Natural killer cell (primary cell): ENCODE measurements at regions not wholly inside any gene's neighbourhood (a gene's known extent, or its start where the extent isn't known, plus 50 kb on each side); places are given as distances from the start of the nearest gene placed in this dataset.

ENCODE experiments used
- ATAC-seq, 3 donors: fragments of 150-1000 bp in 2 of 3; fragments of 200-7000 bp in 1 of 3; cut with Tn5 transposase; 1 replicate in 1 of 3; 2 replicates in 2 of 3; pipeline ENCODE4 v1.10.0; 2021; ENCODE audit warnings: mild to moderate bottlenecking in 2 of 3, moderate library complexity in 2 of 3
- DNase-seq, 2 donors: peaks; one replicate each; pipeline versions ENCODE4 v3.0.0 to v3.0.0-alpha.2; 2013 to 2021; ENCODE audit warnings: mixed read lengths in 1 of 2
- H3K27ac ChIP-seq: one replicate; pipeline ENCODE4 v1.5.1; 2013; ENCODE audit warnings: mild to moderate bottlenecking, low read length
- H3K27me3 ChIP-seq: one replicate; pipeline ENCODE4 v1.6.1; 2013; ENCODE audit warnings: low read length; ENCODE audit not compliant: control insufficient read depth, insufficient read depth
- H3K36me3 ChIP-seq: one replicate; pipeline ENCODE4 v1.6.1; 2013; ENCODE audit warnings: low read length; ENCODE audit not compliant: control insufficient read depth, insufficient read depth
- H3K4me1 ChIP-seq: one replicate; pipeline ENCODE4 v1.6.1; 2013; ENCODE audit warnings: low read length; ENCODE audit not compliant: control insufficient read depth, insufficient read depth
- H3K4me3 ChIP-seq: one replicate; pipeline ENCODE4 v1.5.1; 2013; ENCODE audit warnings: low read length
- H3K9me3 ChIP-seq: one replicate; pipeline ENCODE4 v1.6.1; 2013; ENCODE audit warnings: low read length; ENCODE audit not compliant: control insufficient read depth, insufficient read depth
- H3K27ac Mint-ChIP-seq, 2 donors: one replicate each; pipeline ENCODE4 v1.8.0; 2022; ENCODE audit warnings: mild to moderate bottlenecking in 2 of 2, mixed read lengths in 2 of 2, moderate library complexity in 1 of 2
- H3K27me3 Mint-ChIP-seq, 2 donors: one replicate each; pipeline ENCODE4 v1.8.0; 2022; ENCODE audit warnings: low read depth in 2 of 2, mixed read lengths in 2 of 2
- H3K36me3 Mint-ChIP-seq: one replicate; pipeline ENCODE4 v1.8.0; 2022; ENCODE audit warnings: mixed read lengths
- H3K4me1 Mint-ChIP-seq, 2 donors: one replicate each; pipeline ENCODE4 v1.8.0; 2022; ENCODE audit warnings: mixed read lengths in 2 of 2
- H3K4me3 Mint-ChIP-seq: one replicate; pipeline ENCODE4 v1.8.0; 2022; ENCODE audit warnings: mild to moderate bottlenecking, moderate library complexity, mixed read lengths
- H3K9me3 Mint-ChIP-seq, 2 donors: one replicate each; pipeline ENCODE4 v1.8.0; 2022; ENCODE audit warnings: mixed read lengths in 2 of 2
- WGBS: methylation state at CpG from one replicate; pipeline ENCODE4 v1.1.7; 2013; ENCODE audit warnings: missing lambda C conversion rate; ENCODE audit not compliant: insufficient coverage; 5-methylcytosine and 5-hydroxymethylcytosine counted together
- intact Hi-C: fragments of 100-400 bp; cut with micrococcal nuclease; formaldehyde crosslinking; loops from one replicate; pipeline ENCODE4 v1.14.2; 2022
- TF ChIP-seq, protein P1 (sequence below): fragments of 200-600 bp; IDR thresholded peaks from one replicate; pipeline ENCODE4 v1.8.0; 2022; ENCODE audit warnings: antibody characterized with exemption

- Histone ChIP-seq H3K36me3 (no peaks in the 10 kb centered on the region), H3K4me1 (no peaks in the 10 kb centered on the region), H3K9me3 (peaks cover 3% of the 10 kb centered on the region), H3K27me3 (no peaks in the 10 kb centered on the region), H3K4me3 (no peak overlapping the region), H3K27ac (no peak overlapping the region)
- Mint-ChIP-seq H3K9me3 (peaks cover 5% of the 10 kb centered on the region in 2 donors), H3K27ac (no peak overlapping the region), H3K27me3 (no peaks in the 10 kb centered on the region), H3K4me1 (no peaks in the 10 kb centered on the region), H3K36me3 (no peaks in the 10 kb centered on the region), H3K4me3 (no peak overlapping the region)
- 74% methylated on average over 2 of the region's 2 CpGs for WGBS
- TF ChIP-seq, protein P1, sequence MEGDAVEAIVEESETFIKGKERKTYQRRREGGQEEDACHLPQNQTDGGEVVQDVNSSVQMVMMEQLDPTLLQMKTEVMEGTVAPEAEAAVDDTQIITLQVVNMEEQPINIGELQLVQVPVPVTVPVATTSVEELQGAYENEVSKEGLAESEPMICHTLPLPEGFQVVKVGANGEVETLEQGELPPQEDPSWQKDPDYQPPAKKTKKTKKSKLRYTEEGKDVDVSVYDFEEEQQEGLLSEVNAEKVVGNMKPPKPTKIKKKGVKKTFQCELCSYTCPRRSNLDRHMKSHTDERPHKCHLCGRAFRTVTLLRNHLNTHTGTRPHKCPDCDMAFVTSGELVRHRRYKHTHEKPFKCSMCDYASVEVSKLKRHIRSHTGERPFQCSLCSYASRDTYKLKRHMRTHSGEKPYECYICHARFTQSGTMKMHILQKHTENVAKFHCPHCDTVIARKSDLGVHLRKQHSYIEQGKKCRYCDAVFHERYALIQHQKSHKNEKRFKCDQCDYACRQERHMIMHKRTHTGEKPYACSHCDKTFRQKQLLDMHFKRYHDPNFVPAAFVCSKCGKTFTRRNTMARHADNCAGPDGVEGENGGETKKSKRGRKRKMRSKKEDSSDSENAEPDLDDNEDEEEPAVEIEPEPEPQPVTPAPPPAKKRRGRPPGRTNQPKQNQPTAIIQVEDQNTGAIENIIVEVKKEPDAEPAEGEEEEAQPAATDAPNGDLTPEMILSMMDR: no peak
- DNase-seq: no peak
- intact Hi-C loops: no loop called here
- no peak for ATAC-seq
These were observed 257.6 kb downstream of the HDGFL1 start for GRCh38 chr6:22826961-22827360.

DNA sequence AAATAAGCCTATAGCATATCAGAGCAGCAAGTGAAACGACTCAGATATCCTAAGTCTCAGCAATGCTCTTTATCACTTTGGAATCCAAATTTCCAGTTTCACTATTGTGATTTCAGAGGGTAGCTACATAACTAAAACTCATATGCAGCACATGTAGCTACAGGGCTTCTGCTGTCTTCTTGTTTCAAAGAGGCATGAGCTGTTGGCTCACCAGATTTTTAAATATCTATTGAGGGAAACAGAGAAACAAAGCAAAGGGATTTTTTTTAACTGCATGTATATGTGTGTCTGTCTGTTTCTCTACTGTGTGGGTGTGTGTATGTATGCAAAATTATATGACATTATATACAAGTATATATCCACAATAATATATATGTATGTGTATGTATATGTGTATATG is 258.4 kb downstream of the HDGFL1 start:
- intact Hi-C loops: no loop called here
- Histone ChIP-seq H3K36me3 (no peaks in the 10 kb centered on the region), H3K4me1 (no peaks in the 10 kb centered on the region), H3K9me3 (peaks cover 3% of the 10 kb centered on the region), H3K4me3 (no peak overlapping the region), H3K27me3 (no peaks in the 10 kb centered on the region), H3K27ac (no peak overlapping the region)
- DNase-seq (no peak), ATAC-seq (no peak)
- 56% methylated on average over 1 of the region's 1 CpG for WGBS
- TF ChIP-seq, protein P1: no peak
- Mint-ChIP-seq H3K9me3 (peaks cover 5 to 6% of the 10 kb centered on the region in 2 donors), H3K4me3 (no peak overlapping the region), H3K36me3 (no peaks in the 10 kb centered on the region), H3K27me3 (no peaks in the 10 kb centered on the region), H3K4me1 (no peaks in the 10 kb centered on the region), H3K27ac (no peak overlapping the region)

DNA sequence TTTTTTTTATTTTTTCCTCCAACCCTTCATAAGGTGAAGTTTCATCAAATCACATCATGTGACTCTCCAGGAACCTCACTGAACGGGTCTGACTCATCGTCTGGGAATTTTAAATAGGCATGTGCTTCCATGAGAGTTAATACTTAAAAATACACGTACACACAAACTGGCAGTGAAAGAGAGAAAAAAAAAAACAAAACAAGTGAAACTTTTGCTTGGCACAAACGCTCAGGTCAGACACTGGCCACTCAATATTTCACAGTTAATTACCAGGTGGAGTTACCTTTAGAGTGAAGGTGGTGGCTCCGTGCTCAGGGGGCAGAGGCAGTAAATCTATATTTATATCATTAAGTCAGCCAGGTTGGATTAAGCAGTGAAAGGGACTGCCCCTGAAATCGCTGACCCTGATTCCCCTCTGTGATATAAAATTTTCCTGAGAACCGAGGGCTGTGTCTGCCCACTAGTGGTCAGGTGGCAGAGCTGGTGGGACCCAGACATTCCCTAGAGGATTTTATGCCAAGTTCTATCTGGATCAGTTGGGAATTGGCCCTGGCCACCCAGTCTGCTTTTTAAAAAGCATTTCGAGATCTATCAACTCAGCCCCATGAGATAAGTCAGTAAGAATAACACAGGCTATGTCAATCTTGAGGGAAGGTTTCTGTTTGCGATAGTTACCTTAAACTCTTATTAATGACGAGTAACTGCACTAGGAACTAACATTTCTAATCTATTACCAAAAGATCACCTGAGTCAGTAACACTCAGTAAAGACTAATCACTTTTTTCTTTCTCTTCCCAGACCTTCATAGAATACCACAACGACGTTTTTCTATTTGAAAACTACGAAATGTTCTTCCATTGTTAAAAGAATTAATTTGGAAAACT is 259.1 kb downstream of the HDGFL1 start:
- Mint-ChIP-seq H3K27me3 (no peaks in the 10 kb centered on the region), H3K9me3 (peaks cover 5 to 7% of the 10 kb centered on the region in 2 donors), H3K36me3 (no peaks in the 10 kb centered on the region), H3K27ac (no peak overlapping the region), H3K4me3 (no peak overlapping the region), H3K4me1 (no peaks in the 10 kb centered on the region)
- Histone ChIP-seq H3K27me3 (no peaks in the 10 kb centered on the region), H3K9me3 (peaks cover 3% of the 10 kb centered on the region), H3K4me3 (no peak overlapping the region), H3K27ac (no peak overlapping the region), H3K36me3 (no peaks in the 10 kb centered on the region), H3K4me1 (no peaks in the 10 kb centered on the region)
- DNase-seq (no peak), ATAC-seq (no peak)
- intact Hi-C loops: no loop called here
- TF ChIP-seq, protein P1: no peak
- 59% methylated on average over 8 of the region's 13 CpGs for WGBS

DNA sequence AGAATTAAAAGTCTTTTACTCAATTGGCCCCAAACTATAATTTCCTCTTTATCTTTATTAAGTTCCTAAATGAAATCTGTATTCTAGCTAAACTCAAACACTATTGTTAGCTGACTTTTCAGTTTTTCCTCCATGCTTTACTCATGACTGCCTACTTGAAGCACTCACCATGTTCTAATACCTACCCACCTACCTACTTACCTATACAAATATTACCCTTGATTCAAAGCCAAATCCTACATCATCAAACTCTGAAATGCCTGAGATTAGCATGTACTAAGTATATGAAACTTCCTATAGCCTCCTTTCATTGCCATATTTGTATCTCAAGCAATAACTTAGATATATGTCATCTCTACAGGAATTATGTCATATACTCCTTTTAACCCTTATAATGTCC is 259.7 kb downstream of the HDGFL1 start:
- ATAC-seq (no peak), DNase-seq (no peak)
- Histone ChIP-seq H3K27me3 (no peaks in the 10 kb centered on the region), H3K27ac (no peak overlapping the region), H3K9me3 (peaks cover 3% of the 10 kb centered on the region), H3K4me3 (no peak overlapping the region), H3K36me3 (no peaks in the 10 kb centered on the region), H3K4me1 (no peaks in the 10 kb centered on the region)
- TF ChIP-seq, protein P1: no peak
- peaks cover 5 to 7% of the 10 kb centered on the region in 2 donors for H3K9me3 Mint-ChIP-seq
- H3K4me3 Mint-ChIP-seq: no peak overlapping the region
- no peaks in the 10 kb centered on the region for H3K27me3 Mint-ChIP-seq
- H3K4me1 Mint-ChIP-seq: no peaks in the 10 kb centered on the region
- intact Hi-C loops: no loop called here
- H3K36me3 Mint-ChIP-seq: no peaks in the 10 kb centered on the region
- no peak overlapping the region for H3K27ac Mint-ChIP-seq
